ENCODE measurements at regions not wholly inside any gene's neighbourhood (a gene's known extent, or its start where the extent isn't known, plus 50 kb on each side); places are given as distances from the start of the nearest gene placed in this dataset.
A peak's percentile ranks its signal among the peaks of the same experiment; 100 is the strongest.

- DNase-seq: no peak
- in situ Hi-C loops (cut with HindIII; ENCODE audit: low pct_ligation_motif_present, low pct_unique_long_range_greater_than_20kb, low sequenced_read_pairs): no loop called here
Observed at GRCh38 chr2:217297096-217297495, 437.2 kb upstream of the TNP1 start.

DNA sequence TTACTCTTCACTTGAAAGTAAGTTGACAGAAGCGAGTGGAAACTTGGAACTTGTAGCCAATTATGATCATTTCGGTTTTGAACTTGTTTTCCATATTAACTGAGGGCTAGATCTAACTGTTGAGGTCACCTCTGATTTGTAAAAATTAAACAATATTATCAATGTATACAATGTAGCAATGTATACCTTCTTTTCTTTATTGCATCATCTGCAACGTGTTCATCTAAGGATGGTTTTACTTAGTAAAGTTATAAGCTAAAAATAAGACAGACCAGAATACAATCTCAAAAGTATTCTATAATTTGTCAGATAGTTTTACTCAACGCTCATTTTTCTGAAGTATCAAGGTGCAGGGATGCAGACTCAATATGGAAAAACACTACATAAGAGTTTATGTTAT is 435.0 kb upstream of the TNP1 start:
- in situ Hi-C loops (cut with HindIII; ENCODE audit: low pct_ligation_motif_present, low pct_unique_long_range_greater_than_20kb, low sequenced_read_pairs): no loop called here

GRCh38 chr2:217294211-217294610 is 434.3 kb upstream of the TNP1 start:
- no peak for DNase-seq
- in situ Hi-C loops (cut with HindIII; ENCODE audit: low pct_ligation_motif_present, low pct_unique_long_range_greater_than_20kb, low sequenced_read_pairs): no loop called here

More for the DNA sequence above, 435.0 kb upstream of the TNP1 start:
- no peak for DNase-seq

DNA sequence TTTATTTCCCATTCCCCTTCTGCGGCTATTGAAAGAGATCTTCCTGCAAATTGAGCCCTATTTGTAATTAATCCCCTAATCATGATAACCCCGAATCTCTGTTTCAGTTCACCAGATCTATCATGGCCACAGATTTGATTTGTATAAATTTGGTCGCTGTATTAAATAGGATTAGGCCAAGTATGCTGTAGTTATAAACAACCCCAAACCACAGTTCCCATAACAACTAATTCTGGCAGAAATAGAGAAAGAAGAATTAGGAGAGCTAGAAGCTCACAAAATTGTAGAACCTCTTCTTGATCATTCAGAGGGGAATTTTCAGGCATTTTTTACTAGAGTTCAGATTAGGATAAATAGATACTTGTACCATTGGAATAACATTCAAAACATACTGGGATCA is 433.7 kb upstream of the TNP1 start:
- in situ Hi-C loops (cut with HindIII; ENCODE audit: low pct_ligation_motif_present, low pct_unique_long_range_greater_than_20kb, low sequenced_read_pairs): no loop called here
- no peak for DNase-seq

DNA sequence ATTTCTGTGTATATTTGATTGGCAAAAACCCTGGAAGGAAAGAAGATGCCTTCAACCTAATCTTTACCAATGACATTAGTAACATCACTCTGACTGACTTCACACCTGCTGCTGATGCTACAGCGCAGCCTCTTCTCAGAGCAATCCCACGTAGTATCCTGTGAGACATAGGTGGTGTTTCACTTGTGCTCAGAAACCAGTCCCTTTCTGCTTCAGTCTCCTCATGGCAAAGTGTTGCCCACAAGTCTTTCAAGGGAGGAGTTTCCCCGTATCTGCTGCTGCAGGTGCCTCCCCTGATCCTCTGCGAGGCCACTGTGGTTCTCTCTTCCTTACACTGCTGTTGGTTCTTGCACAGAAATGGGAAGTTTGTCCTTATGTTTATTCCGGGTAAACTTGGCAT is 433.2 kb upstream of the TNP1 start:
- in situ Hi-C loops (cut with HindIII; ENCODE audit: low pct_ligation_motif_present, low pct_unique_long_range_greater_than_20kb, low sequenced_read_pairs): no loop called here
- no peak for DNase-seq

GRCh38 chr2:217291259-217291658 is 431.4 kb upstream of the TNP1 start:
- in situ Hi-C loops (cut with HindIII; ENCODE audit: low pct_ligation_motif_present, low pct_unique_long_range_greater_than_20kb, low sequenced_read_pairs): no loop called here
- no peak for DNase-seq

GRCh38 chr2:217290467-217290866 is 430.6 kb upstream of the TNP1 start:
- in situ Hi-C loops (cut with HindIII; ENCODE audit: low pct_ligation_motif_present, low pct_unique_long_range_greater_than_20kb, low sequenced_read_pairs): no loop called here
- DNase-seq: no peak

DNA sequence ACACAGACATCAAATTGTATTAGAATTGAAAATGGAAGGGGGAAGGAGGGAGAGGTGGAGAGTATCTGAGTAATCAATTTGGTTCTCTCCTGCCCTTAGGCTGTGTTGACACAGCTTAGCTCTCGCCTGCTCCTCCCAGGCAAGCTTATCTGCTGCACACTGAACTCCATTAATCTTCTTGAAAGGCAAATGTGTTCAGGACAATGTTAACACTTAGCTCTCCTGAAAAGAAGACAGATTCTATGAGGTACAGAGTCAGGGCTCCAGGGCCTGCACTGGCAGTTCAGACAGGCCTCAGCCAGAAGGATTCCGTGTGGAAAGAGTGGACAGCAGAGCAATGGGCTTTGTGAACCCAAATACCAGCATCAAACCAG is 430.0 kb upstream of the TNP1 start:
- no peak for DNase-seq

DNA sequence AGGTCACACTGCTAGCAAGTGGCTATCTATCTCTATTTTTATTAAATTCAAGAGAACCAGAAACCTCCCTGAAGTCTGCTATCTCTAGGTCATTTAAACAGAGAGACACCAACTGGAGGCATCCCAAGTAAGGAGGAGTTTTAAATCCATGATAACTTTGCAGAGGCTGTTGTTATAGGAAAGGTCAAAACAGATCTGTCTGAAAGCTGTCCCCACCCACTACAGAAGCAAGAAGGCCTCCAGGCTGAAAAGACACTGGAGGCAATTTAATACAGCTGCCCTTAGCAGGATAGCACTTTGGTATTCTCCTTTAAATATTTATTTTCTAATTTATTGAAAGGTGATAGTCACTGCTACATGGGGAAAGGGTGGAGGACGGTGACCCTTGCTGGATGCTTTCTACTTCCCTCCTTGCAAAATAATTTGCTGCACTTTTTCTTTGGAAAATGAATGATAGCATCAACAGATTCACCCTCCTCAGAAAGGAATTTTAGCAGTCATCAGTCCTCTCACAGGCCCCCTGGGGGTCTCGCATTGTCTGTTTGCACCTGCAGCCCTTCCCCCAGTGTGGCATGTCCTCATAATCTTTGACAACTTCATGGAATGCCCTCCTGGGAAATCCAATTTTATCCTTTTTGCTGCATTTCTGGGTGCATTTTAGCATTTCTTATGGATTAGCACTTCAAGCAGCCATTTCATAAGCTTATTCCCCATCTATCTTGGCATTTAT is 429.5 kb upstream of the TNP1 start:
- in situ Hi-C loops (cut with HindIII; ENCODE audit: low pct_ligation_motif_present, low pct_unique_long_range_greater_than_20kb, low sequenced_read_pairs): no loop called here
- DNase-seq: no peak

More for the DNA sequence above, 430.0 kb upstream of the TNP1 start:
- in situ Hi-C loops (cut with HindIII; ENCODE audit: low pct_ligation_motif_present, low pct_unique_long_range_greater_than_20kb, low sequenced_read_pairs): no loop called here

DNA sequence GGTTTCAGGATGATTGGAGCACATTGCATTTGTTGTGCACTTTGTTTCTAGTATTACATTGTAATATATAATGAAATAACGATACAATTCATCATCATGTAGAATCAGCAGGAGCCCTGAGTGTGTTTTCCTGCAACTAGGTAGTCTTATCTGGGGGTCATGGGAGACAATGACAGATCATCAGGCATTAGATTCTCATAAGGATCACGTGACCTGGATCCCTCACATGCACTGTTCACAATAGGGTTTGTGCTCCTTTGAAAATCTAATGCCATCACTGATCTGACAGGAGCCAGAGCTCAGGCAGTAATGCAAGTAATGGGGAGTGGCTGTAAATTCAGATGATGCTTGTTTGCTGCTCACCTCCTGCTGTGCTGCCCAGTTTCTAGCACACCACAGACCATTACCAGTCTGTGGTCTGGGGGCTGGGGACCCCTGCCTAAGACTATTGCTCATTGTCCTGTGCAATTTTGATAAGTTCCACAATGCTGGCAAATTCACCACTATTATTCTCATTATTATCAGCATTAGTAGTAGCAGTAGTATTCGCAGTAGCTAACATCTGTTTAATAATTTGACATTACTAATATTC is 428.7 kb upstream of the TNP1 start:
- in situ Hi-C loops (cut with HindIII; ENCODE audit: low pct_ligation_motif_present, low pct_unique_long_range_greater_than_20kb, low sequenced_read_pairs): no loop called here
- no peak for DNase-seq

- in situ Hi-C loops (cut with HindIII; ENCODE audit: low pct_ligation_motif_present, low pct_unique_long_range_greater_than_20kb, low sequenced_read_pairs): no loop called here
- no peak for DNase-seq
Observed at GRCh38 chr2:217286833-217287232, 427.0 kb upstream of the TNP1 start.

DNA sequence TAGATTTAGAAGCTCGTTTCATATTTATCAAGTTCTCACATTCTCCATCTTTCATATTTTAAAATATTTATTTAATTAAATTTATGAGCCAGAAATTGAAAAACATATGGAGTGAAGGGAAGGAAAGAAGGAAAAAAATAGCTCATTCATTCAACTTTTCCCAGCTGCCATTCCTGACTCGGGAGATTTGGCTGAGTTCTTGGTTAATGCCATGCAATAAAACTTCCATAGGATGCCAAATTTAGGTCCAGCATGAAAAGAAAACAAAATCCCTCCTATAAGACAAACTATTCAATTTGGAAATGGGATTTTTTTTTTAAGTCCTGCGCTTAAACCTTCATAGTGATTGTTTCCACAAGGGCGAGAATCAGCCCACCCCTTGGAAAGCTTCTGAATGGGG is 426.1 kb upstream of the TNP1 start:
- in situ Hi-C loops (cut with HindIII; ENCODE audit: low pct_ligation_motif_present, low pct_unique_long_range_greater_than_20kb, low sequenced_read_pairs): no loop called here
- no peak for DNase-seq

GRCh38 chr2:217283460-217283859 is 423.6 kb upstream of the TNP1 start:
- in situ Hi-C loops (cut with HindIII; ENCODE audit: low pct_ligation_motif_present, low pct_unique_long_range_greater_than_20kb, low sequenced_read_pairs): no loop called here
- no peak for DNase-seq

DNA sequence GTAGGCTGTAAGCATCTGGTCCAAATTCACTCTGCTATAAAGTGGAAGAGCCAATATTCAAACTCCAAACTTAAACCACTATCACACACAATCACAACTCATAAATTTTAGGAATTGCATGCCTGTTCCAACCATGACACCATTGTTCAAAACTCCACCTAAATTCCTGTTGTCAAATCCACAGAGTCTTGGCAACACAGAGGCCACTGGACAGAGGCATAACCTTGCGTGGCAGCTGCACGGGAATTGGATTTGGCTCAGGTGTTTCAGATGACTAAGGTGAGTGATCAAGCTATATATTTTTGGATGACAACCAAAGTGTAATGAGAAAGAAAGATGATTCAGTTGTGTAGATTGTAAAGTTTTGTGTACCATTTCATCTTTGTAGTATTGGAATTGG is 422.7 kb upstream of the TNP1 start:
- in situ Hi-C loops (cut with HindIII; ENCODE audit: low pct_ligation_motif_present, low pct_unique_long_range_greater_than_20kb, low sequenced_read_pairs): no loop called here
- DNase-seq: no peak

DNA sequence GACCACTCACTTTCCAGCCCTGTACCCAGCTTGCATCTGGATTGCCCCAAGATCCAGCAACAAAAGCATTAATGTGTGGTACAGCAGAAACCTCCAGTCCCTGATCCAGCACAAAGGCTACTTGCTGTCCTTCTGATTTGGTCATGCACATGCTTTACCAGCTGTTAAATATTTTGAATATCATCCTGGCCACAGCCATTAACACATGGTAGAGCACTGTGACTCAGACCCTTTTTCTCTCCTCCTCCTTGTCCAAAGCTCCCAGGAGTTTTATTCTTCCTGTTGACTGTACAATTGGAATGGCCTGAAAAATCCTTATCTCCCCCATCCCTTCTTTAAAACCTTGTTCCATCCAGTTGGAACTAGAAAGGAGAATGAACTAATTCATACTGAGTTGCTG is 419.7 kb upstream of the TNP1 start:
- peak; percentile 31 for DNase-seq
- in situ Hi-C loops (cut with HindIII; ENCODE audit: low pct_ligation_motif_present, low pct_unique_long_range_greater_than_20kb, low sequenced_read_pairs): no loop called here

DNA sequence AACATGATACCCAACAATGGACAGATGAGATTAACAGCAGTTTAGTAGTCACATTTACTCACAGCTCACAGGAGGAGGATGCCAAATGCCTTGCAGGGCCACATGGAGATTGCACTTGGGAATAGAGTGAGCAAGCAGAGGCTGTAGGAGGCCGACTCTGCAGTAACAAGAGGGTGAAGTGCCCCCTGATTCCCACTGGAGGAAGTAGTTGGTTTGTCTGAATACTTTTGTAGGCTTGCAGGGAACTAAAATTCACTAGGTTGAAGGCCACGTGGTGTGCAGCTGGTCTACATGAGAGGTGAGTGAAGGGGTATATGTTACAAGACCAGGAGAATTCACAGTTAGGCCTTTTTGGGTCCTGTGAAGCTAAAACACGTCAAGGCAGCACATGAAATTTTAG is 419.3 kb upstream of the TNP1 start:
- DNase-seq: no peak
- in situ Hi-C loops (cut with HindIII; ENCODE audit: low pct_ligation_motif_present, low pct_unique_long_range_greater_than_20kb, low sequenced_read_pairs): no loop called here

DNA sequence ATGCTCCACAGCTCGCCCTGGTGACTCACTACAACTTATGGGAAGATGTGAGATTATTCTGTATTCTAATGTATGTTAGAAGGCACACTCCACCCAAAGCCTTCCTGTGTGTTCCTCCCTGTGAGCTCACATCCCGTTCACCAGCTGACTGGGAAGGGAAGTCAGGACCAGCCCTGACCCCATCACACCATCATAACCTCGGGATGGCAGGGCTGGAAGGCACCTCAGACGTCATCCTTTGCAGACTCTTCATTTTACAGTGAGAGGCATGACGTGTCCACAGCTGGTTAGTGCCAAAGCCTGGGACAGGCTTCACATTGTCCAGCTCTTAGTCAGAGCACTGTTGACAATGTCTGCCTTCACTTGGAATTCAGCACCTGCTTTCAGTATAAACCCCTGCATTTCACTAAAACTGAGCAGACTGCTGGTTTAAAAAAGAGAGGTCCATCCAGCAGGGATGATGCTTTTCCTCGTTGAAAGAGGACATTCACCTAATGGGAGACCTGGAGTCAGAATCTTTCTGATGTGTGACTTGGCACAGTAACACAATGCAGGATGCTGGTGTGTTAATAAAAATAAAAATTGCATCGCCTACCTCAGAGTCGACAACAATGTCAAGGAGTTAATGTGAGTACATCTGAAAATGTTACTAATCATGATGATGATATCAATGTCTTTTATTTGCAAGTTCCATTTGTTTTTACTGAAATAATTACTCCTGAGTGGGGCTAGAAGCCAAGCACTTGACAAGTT is 418.0 kb upstream of the TNP1 start:
- DNase-seq: no peak
- in situ Hi-C loops (cut with HindIII; ENCODE audit: low pct_ligation_motif_present, low pct_unique_long_range_greater_than_20kb, low sequenced_read_pairs): no loop called here

GRCh38 chr2:217276433-217276832 is 416.6 kb upstream of the TNP1 start:
- DNase-seq: no peak
- in situ Hi-C loops (cut with HindIII; ENCODE audit: low pct_ligation_motif_present, low pct_unique_long_range_greater_than_20kb, low sequenced_read_pairs): no loop called here

DNA sequence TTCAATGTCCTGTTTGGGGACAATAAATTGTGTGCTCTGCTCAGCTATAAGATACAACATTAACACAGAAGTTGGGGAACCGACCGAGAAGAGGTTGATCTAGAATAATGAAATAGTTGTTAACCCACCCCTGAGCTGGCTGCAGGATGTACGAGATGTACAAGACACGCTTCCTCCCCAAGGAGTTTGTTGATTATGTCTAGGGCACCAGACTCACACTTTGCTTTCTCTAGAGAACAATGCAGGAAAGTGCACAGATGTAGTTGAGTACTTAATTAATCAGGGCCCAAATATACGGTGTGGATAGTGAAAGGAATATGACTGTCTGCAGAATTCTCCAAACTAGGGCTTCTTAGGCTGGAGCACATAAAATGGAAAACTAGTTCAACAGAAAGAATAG is 415.2 kb upstream of the TNP1 start:
- no peak for DNase-seq
- in situ Hi-C loops (cut with HindIII; ENCODE audit: low pct_ligation_motif_present, low pct_unique_long_range_greater_than_20kb, low sequenced_read_pairs): no loop called here

DNA sequence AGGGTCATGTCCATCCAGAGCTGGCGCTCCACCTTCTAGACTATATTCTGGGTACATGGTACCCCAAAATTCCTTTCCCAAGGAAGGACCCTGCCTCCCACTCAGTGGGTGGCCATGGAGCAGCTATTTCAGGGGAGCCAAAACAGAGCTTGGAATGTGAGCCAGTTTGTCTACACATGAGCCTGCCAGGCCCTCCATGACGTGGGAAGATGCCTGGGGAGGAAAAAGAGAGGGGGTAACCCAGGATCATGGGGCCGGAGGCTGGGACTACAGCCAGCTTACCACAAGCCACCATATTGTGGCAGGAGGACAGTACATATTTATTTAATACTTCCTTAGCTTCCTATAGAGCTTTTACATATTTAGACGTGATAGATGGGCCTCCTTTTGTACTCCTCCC is 414.7 kb upstream of the TNP1 start:
- DNase-seq: no peak
- in situ Hi-C loops (cut with HindIII; ENCODE audit: low pct_ligation_motif_present, low pct_unique_long_range_greater_than_20kb, low sequenced_read_pairs): no loop called here

Data from ACHN (cell line).